HL-60 (cell line): ENCODE measurements at regions not wholly inside any gene's neighbourhood (a gene's known extent, or its start where the extent isn't known, plus 50 kb on each side); places are given as distances from the start of the nearest gene placed in this dataset.

Experiments used
- POLR2AphosphoS5 ChIP-seq: IDR thresholded peaks from 2 replicates; pipeline ENCODE4 v1.6.1; 2012; ENCODE audit warnings: low read depth
- REST ChIP-seq: IDR thresholded peaks from 2 replicates; pipeline ENCODE4 v1.6.1; 2012; ENCODE audit warnings: low read depth; ENCODE audit not compliant: insufficient replicate concordance
- TF ChIP-seq, protein P1 (sequence below): IDR thresholded peaks from one replicate; pipeline ENCODE4 v1.5.1; 2011; ENCODE audit warnings: low read length, control low read depth, inconsistent platforms; ENCODE audit not compliant: insufficient read depth

DNA sequence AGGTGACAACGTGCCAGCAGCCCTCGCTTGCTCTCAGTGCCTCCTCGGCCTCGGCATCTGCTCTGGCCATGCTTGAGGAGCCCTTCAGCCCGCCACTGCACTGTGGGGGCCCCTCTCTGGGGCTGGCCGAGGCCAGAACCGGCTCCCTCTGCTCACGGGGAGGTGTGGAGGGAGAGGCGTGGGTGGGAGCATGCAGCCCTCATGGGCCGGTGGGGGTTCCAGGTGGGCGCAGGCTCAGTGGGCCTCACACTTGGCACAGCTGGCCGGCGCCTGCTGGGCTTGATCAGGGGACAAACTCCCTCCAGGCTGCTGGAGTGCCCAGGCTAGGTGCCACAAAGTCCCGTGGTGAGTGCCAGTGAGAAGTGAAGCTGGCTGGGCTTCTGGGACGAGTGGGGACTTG, 566.6 kb upstream of the ID4 start:
- TF ChIP-seq, protein P1, sequence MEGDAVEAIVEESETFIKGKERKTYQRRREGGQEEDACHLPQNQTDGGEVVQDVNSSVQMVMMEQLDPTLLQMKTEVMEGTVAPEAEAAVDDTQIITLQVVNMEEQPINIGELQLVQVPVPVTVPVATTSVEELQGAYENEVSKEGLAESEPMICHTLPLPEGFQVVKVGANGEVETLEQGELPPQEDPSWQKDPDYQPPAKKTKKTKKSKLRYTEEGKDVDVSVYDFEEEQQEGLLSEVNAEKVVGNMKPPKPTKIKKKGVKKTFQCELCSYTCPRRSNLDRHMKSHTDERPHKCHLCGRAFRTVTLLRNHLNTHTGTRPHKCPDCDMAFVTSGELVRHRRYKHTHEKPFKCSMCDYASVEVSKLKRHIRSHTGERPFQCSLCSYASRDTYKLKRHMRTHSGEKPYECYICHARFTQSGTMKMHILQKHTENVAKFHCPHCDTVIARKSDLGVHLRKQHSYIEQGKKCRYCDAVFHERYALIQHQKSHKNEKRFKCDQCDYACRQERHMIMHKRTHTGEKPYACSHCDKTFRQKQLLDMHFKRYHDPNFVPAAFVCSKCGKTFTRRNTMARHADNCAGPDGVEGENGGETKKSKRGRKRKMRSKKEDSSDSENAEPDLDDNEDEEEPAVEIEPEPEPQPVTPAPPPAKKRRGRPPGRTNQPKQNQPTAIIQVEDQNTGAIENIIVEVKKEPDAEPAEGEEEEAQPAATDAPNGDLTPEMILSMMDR = no peak
- TF ChIP-seq REST = no peak
- no peak for TF ChIP-seq POLR2AphosphoS5
